H9 (cell line): ENCODE measurements at regions not wholly inside any gene's neighbourhood (a gene's known extent, or its start where the extent isn't known, plus 50 kb on each side); places are given as distances from the start of the nearest gene placed in this dataset.

Source experiments
- DNase-seq: peaks from one replicate; pipeline ENCODE4 v3.0.0-alpha.2; 2017
- H2AFZ ChIP-seq: one replicate; pipeline ENCODE4 v1.6.1; 2013; ENCODE audit warnings: mild to moderate bottlenecking, low read length, control low read depth, moderate library complexity
- H2AK5ac ChIP-seq: 2 replicates; pipeline ENCODE4 v1.6.1; 2013; ENCODE audit warnings: low read length, control low read depth, mixed read lengths; ENCODE audit not compliant: insufficient read length
- H2BK120ac ChIP-seq: one replicate; pipeline ENCODE4 v1.6.1; 2013; ENCODE audit warnings: low read depth, mild to moderate bottlenecking, low read length, control low read depth, inconsistent platforms; ENCODE audit not compliant: poor library complexity, severe bottlenecking
- H2BK12ac ChIP-seq: 2 replicates; pipeline ENCODE4 v1.6.1; 2013; ENCODE audit warnings: low read length, control low read depth, mixed read lengths, low read depth; ENCODE audit not compliant: insufficient read length
- H2BK15ac ChIP-seq: 2 replicates; pipeline ENCODE4 v1.6.1; 2013; ENCODE audit warnings: low read depth, low read length, control low read depth
- H2BK20ac ChIP-seq: one replicate; pipeline ENCODE4 v1.6.1; 2013; ENCODE audit warnings: low read depth, mild to moderate bottlenecking, low read length, control low read depth, inconsistent platforms; ENCODE audit not compliant: poor library complexity, severe bottlenecking
- H2BK5ac ChIP-seq: 2 replicates; pipeline ENCODE4 v1.6.1; 2013; ENCODE audit warnings: low read length, control low read depth, mixed read lengths; ENCODE audit not compliant: insufficient read length
- H3K14ac ChIP-seq: 2 replicates; pipeline ENCODE4 v1.6.1; 2013; ENCODE audit warnings: low read length, control low read depth; ENCODE audit not compliant: insufficient read depth
- H3K18ac ChIP-seq: 2 replicates; pipeline ENCODE4 v1.6.1; 2013; ENCODE audit warnings: low read depth, mild to moderate bottlenecking, mixed read lengths, low read length, control low read depth; ENCODE audit not compliant: insufficient read length
- H3K23ac ChIP-seq: 2 replicates; pipeline ENCODE4 v1.6.1; 2013; ENCODE audit warnings: low read length, control low read depth, mixed read lengths, low read depth; ENCODE audit not compliant: insufficient read length
- H3K23me2 ChIP-seq: 2 replicates; pipeline ENCODE4 v1.6.1; 2013; ENCODE audit warnings: low read depth, mild to moderate bottlenecking, mixed read lengths, low read length, control low read depth; ENCODE audit not compliant: insufficient read length, poor library complexity, severe bottlenecking
- H3K27ac ChIP-seq: 2 replicates; pipeline ENCODE4 v1.5.1; 2013; ENCODE audit warnings: low read length, control low read depth, mixed read lengths, low read depth; ENCODE audit not compliant: insufficient read length
- H3K27me3 ChIP-seq: 2 replicates; pipeline ENCODE4 v1.6.1; 2013; ENCODE audit warnings: low read length, control low read depth, inconsistent platforms; ENCODE audit not compliant: insufficient read depth
- H3K4ac ChIP-seq: 2 replicates; pipeline ENCODE4 v1.6.1; 2013; ENCODE audit warnings: low read depth, mild to moderate bottlenecking, control low read depth, inconsistent platforms, low read length, moderate library complexity
- H3K4me1 ChIP-seq: 2 replicates; pipeline ENCODE4 v1.6.1; 2013; ENCODE audit warnings: low read length, control low read depth, inconsistent platforms; ENCODE audit not compliant: insufficient read depth
- H3K4me2 ChIP-seq: 2 replicates; pipeline ENCODE4 v1.6.1; 2013; ENCODE audit warnings: low read length, control low read depth, mixed read lengths; ENCODE audit not compliant: insufficient read length, insufficient read depth
- H3K56ac ChIP-seq: 2 replicates; pipeline ENCODE4 v1.6.1; 2013; ENCODE audit warnings: low read depth, mild to moderate bottlenecking, mixed read lengths, low read length, control low read depth; ENCODE audit not compliant: insufficient read length
- H3K79me1 ChIP-seq: 2 replicates; pipeline ENCODE4 v1.6.1; 2013; ENCODE audit warnings: low read depth, mild to moderate bottlenecking, moderate library complexity, low read length, control low read depth, inconsistent platforms; ENCODE audit not compliant: insufficient read depth, poor library complexity, severe bottlenecking
- H3K79me2 ChIP-seq: 2 replicates; pipeline ENCODE4 v1.6.1; 2013; ENCODE audit warnings: low read length, control low read depth, inconsistent platforms; ENCODE audit not compliant: insufficient read depth
- H3K9ac ChIP-seq: 2 replicates; pipeline ENCODE4 v1.6.1; 2013; ENCODE audit warnings: low read length, control low read depth, mixed read lengths; ENCODE audit not compliant: insufficient read length; ENCODE audit errors: extremely low read depth
- H3K9me3 ChIP-seq: one replicate; pipeline ENCODE4 v1.6.1; 2013; ENCODE audit warnings: low read depth, low read length, inconsistent platforms; ENCODE audit not compliant: control insufficient read depth
- H3T11ph ChIP-seq: one replicate; pipeline ENCODE4 v1.6.1; 2013; ENCODE audit warnings: mild to moderate bottlenecking, low read length, control low read depth, inconsistent platforms
- H4K20me1 ChIP-seq: one replicate; pipeline ENCODE4 v1.6.1; 2013; ENCODE audit not compliant: control insufficient read depth, insufficient read length, insufficient read depth
- H4K5ac ChIP-seq: 2 replicates; pipeline ENCODE4 v1.6.1; 2013; ENCODE audit warnings: low read depth, mild to moderate bottlenecking, mixed read lengths, low read length, control low read depth; ENCODE audit not compliant: insufficient read length
- H4K8ac ChIP-seq: replicated peaks from 2 replicates; pipeline ENCODE4 v1.6.1; 2013; ENCODE audit warnings: low read length, control low read depth, mixed read lengths, low read depth; ENCODE audit not compliant: insufficient read length
- H4K91ac ChIP-seq: 2 replicates; pipeline ENCODE4 v1.6.1; 2013; ENCODE audit warnings: low read depth, mild to moderate bottlenecking, moderate library complexity, mixed read lengths, low read length, control low read depth; ENCODE audit not compliant: insufficient read length
- H3K27ac Mint-ChIP-seq, 3 experiments: 2 replicates in 2 of 3; 3 replicates in 1 of 3; pipeline ENCODE4 v1.8.0; 2020 to 2021; ENCODE audit warnings: mixed read lengths in 3 of 3, mild to moderate bottlenecking in 1 of 3, moderate library complexity in 1 of 3
- H3K27me3 Mint-ChIP-seq: 2 replicates; pipeline ENCODE4 v1.8.0; 2021; ENCODE audit warnings: low read depth, mild to moderate bottlenecking, moderate library complexity, mixed read lengths
- H3K36me3 Mint-ChIP-seq, 3 experiments: 2 replicates in 2 of 3; 3 replicates in 1 of 3; pipeline ENCODE4 v1.8.0; 2020 to 2021; ENCODE audit warnings: low read depth in 3 of 3, mixed read lengths in 3 of 3; ENCODE audit not compliant: insufficient read depth in 1 of 3
- H3K4me1 Mint-ChIP-seq, 2 experiments: 2 replicates each; pipeline ENCODE4 v1.8.0; 2020; ENCODE audit warnings: mixed read lengths in 2 of 2
- H3K4me3 Mint-ChIP-seq, 2 experiments: 2 replicates in 1 of 2; 3 replicates in 1 of 2; pipeline ENCODE4 v1.8.0; 2020 to 2021; ENCODE audit warnings: mild to moderate bottlenecking in 2 of 2, mixed read lengths in 2 of 2, moderate library complexity in 1 of 2
- H3K9me3 Mint-ChIP-seq, 2 experiments: 2 replicates in 1 of 2; 3 replicates in 1 of 2; pipeline ENCODE4 v1.8.0; 2020; ENCODE audit warnings: mild to moderate bottlenecking in 2 of 2, mixed read lengths in 2 of 2, moderate library complexity in 1 of 2
- CTCF ChIP-seq: fragments of 200-600 bp; sonication (generic); conservative IDR thresholded peaks from 3 replicates; pipeline ENCODE4 v1.8.0; 2021; ENCODE audit warnings: antibody characterized with exemption, mild to moderate bottlenecking
- WGBS: extraction: QIAGEN DNeasy Blood & Tissue Kit; methylation state at CpG from one replicate; pipeline ENCODE4 v1.1.7; 2013; ENCODE audit warnings: missing lambda C conversion rate, low lambda C conversion rate, mixed read lengths; ENCODE audit not compliant: insufficient read length; ENCODE audit errors: extremely low coverage; 5-methylcytosine and 5-hydroxymethylcytosine counted together

GRCh38 chr3:16721494-16721893 lies 116.3 kb upstream of the DAZL start:
- no peak for TF ChIP-seq CTCF
- no peaks in the 10 kb centered on the region; the same call in 1 of the 2 replicates for H3K4me1 ChIP-seq
- no peak overlapping the region for H3K14ac ChIP-seq
- no peak overlapping the region for H4K8ac ChIP-seq
- H2BK15ac ChIP-seq: no peak overlapping the region
- peaks cover 12 to 13% of the 10 kb centered on the region in 2 experiments for H3K9me3 Mint-ChIP-seq
- no peak overlapping the region for H2BK20ac ChIP-seq
- no peaks in the 10 kb centered on the region for H3K27me3 Mint-ChIP-seq
- H4K20me1 ChIP-seq: no peaks in the 10 kb centered on the region
- no peak overlapping the region for H2BK120ac ChIP-seq
- no peak overlapping the region for H3K23ac ChIP-seq
- no peaks in the 10 kb centered on the region for H3K79me1 ChIP-seq
- H3K79me2 ChIP-seq: no peaks in the 10 kb centered on the region
- no peak overlapping the region for H3T11ph ChIP-seq
- no peak overlapping the region for H2AFZ ChIP-seq
- H3K4me2 ChIP-seq: no peak overlapping the region
- no peak overlapping the region for H4K5ac ChIP-seq
- no peak overlapping the region for H2AK5ac ChIP-seq
- no peak for DNase-seq
- H3K18ac ChIP-seq: no peak overlapping the region
- H3K4me1 Mint-ChIP-seq: peaks cover 13 to 16% of the 10 kb centered on the region in 2 experiments
- H3K9ac ChIP-seq: no peak overlapping the region
- no peak overlapping the region for H4K91ac ChIP-seq
- no peak overlapping the region for H2BK12ac ChIP-seq
- H3K27ac ChIP-seq: no peak overlapping the region
- peaks cover 6 to 15% (median 9%) of the 10 kb centered on the region in 3 experiments for H3K36me3 Mint-ChIP-seq
- no peak overlapping the region for H3K4ac ChIP-seq
- H2BK5ac ChIP-seq: no peak overlapping the region
- no peaks in the 10 kb centered on the region for H3K23me2 ChIP-seq
- H3K27ac Mint-ChIP-seq: no peak overlapping the region
- peaks cover 10% of the 10 kb centered on the region for H3K9me3 ChIP-seq
- H3K56ac ChIP-seq: no peak overlapping the region
- no peaks in the 10 kb centered on the region for H3K27me3 ChIP-seq
- H3K4me3 Mint-ChIP-seq: no peak overlapping the region
- WGBS: no CpG with 5 or more reads among the region's 3 CpGs
